H1 (cell line): ENCODE measurements at regions not wholly inside any gene's neighbourhood (a gene's known extent, or its start where the extent isn't known, plus 50 kb on each side); places are given as distances from the start of the nearest gene placed in this dataset.

Experiments used
- CTCF ChIA-PET: fragments of 300-600 bp; sonication (Branson Sonifier 250); formaldehyde crosslinking; loops from one replicate; lab custom pipeline; 2021; ENCODE audit not compliant: partially characterized antibody; lab: Charles Lee
- POLR2A ChIA-PET: fragments of 300-600 bp; sonication (Branson Sonifier 250); formaldehyde crosslinking; loops from one replicate; lab custom pipeline; 2021; ENCODE audit warnings: inconsistent platforms; ENCODE audit not compliant: partially characterized antibody; lab: Charles Lee
- DNase-seq, 2 experiments: peaks; one replicate each; pipeline versions ENCODE4 v3.0.0 to v3.0.0-alpha.2; 2010 to 2022; ENCODE audit warnings: low spot score in 2 of 2, low read depth in 1 of 2, mixed read lengths in 1 of 2
- FAIRE-seq: peaks from 2 replicates; lab custom pipeline; 2011; peaks lifted over from hg19 to GRCh38; lab: Jason Lieb, UNC
- H2AFZ ChIP-seq: 2 replicates; pipeline ENCODE4 v1.8.1; 2012; ENCODE audit warnings: low read length, inconsistent platforms
- H2AK5ac ChIP-seq: 2 replicates; pipeline ENCODE4 v1.6.1; 2013; ENCODE audit warnings: low read depth, low read length
- H2BK120ac ChIP-seq: replicated peaks from 2 replicates; pipeline ENCODE3; 2013; ENCODE audit warnings: low read depth, low read length, inconsistent platforms
- H2BK12ac ChIP-seq: 2 replicates; pipeline ENCODE4 v1.6.1; 2013; ENCODE audit warnings: low read depth, low read length
- H2BK15ac ChIP-seq: 2 replicates; pipeline ENCODE4 v1.6.1; 2013; ENCODE audit warnings: low read length
- H2BK20ac ChIP-seq: 2 replicates; pipeline ENCODE4 v1.6.1; 2013; ENCODE audit warnings: low read length
- H2BK5ac ChIP-seq: 2 replicates; pipeline ENCODE4 v1.6.1; 2013; ENCODE audit warnings: low read depth, low read length
- H3K14ac ChIP-seq: 2 replicates; pipeline ENCODE4 v1.6.1; 2013; ENCODE audit warnings: inconsistent platforms; ENCODE audit not compliant: insufficient read length
- H3K18ac ChIP-seq: 2 replicates; pipeline ENCODE4 v1.6.1; 2013; ENCODE audit warnings: low read length; ENCODE audit errors: extremely low read depth
- H3K23ac ChIP-seq: 2 replicates; pipeline ENCODE4 v1.6.1; 2013; ENCODE audit warnings: inconsistent platforms; ENCODE audit not compliant: insufficient read length
- H3K23me2 ChIP-seq: 2 replicates; pipeline ENCODE4 v1.6.1; 2013; ENCODE audit warnings: low read depth, low read length
- H3K27ac ChIP-seq: 2 replicates; pipeline ENCODE4 v1.6.1; 2011; ENCODE audit warnings: low read depth, low read length, inconsistent platforms
- H3K27me3 ChIP-seq, 4 experiments: replicated peaks in 1 of 4; 1 replicate in 1 of 4; 2 replicates in 3 of 4; pipeline versions ENCODE4 v1.6.1 to v1.8.1; 2011 to 2013; ENCODE audit warnings: low read length in 3 of 4, mild to moderate bottlenecking in 3 of 4, inconsistent platforms in 2 of 4, mixed read lengths in 2 of 4, moderate library complexity in 1 of 4; ENCODE audit not compliant: control insufficient read depth in 3 of 4, insufficient read depth in 3 of 4; ENCODE audit errors: extremely low read depth in 1 of 4
- H3K36me3 ChIP-seq, 4 experiments: 2 replicates each; pipeline versions ENCODE4 v1.6.1 to v1.8.1; 2011 to 2013; ENCODE audit warnings: mild to moderate bottlenecking in 4 of 4, low read length in 3 of 4, moderate library complexity in 2 of 4, control low read depth in 1 of 4, inconsistent platforms in 1 of 4; ENCODE audit not compliant: insufficient read depth in 4 of 4, control insufficient read depth in 2 of 4
- H3K4ac ChIP-seq: replicated peaks from 2 replicates; pipeline ENCODE3; 2013; ENCODE audit warnings: low read length, low read depth, mixed read lengths, inconsistent platforms; ENCODE audit not compliant: insufficient read length
- H3K4me1 ChIP-seq, 4 experiments: replicated peaks in 1 of 4; 1 replicate in 1 of 4; 2 replicates in 3 of 4; pipeline versions ENCODE4 v1.6.1 to v1.8.1; 2011 to 2013; ENCODE audit warnings: low read length in 3 of 4, inconsistent platforms in 2 of 4, mixed read lengths in 1 of 4; ENCODE audit not compliant: insufficient read depth in 4 of 4, control insufficient read depth in 3 of 4
- H3K4me2 ChIP-seq, 2 experiments: 2 replicates each; pipeline versions ENCODE4 v1.6.1 to v1.8.1; 2011 to 2013; ENCODE audit warnings: low read depth in 2 of 2, low read length in 2 of 2, control low read depth in 1 of 2, inconsistent platforms in 1 of 2, mild to moderate bottlenecking in 1 of 2; ENCODE audit not compliant: insufficient read depth in 1 of 2
- H3K4me3 ChIP-seq, 4 experiments: fragments of 200-600, 300-600 bp in 1 of 4; sonication (generic), shearing (Covaris generic), sonication (Bioruptor Twin) in 1 of 4; 2 replicates each; pipeline versions ENCODE4 v1.5.1 to v1.8.1; 2011 to 2016; ENCODE audit warnings: low read length in 4 of 4, low read depth in 3 of 4, control low read depth in 2 of 4, inconsistent platforms in 2 of 4, mild to moderate bottlenecking in 2 of 4, mixed read lengths in 1 of 4, moderate library complexity in 1 of 4; ENCODE audit not compliant: insufficient read depth in 2 of 4; ENCODE audit errors: extremely low read depth in 1 of 4
- H3K56ac ChIP-seq: replicated peaks from 2 replicates; pipeline ENCODE3; 2013; ENCODE audit warnings: low read depth, mild to moderate bottlenecking, mixed read lengths, low read length, inconsistent platforms; ENCODE audit not compliant: insufficient read length
- H3K79me1 ChIP-seq: 2 replicates; pipeline ENCODE4 v1.6.1; 2013; ENCODE audit warnings: low read depth, low read length, control low read depth
- H3K79me2 ChIP-seq, 2 experiments: 2 replicates each; pipeline versions ENCODE4 v1.6.1 to v1.8.1; 2012 to 2013; ENCODE audit warnings: low read length in 2 of 2, mild to moderate bottlenecking in 2 of 2, inconsistent platforms in 1 of 2; ENCODE audit not compliant: insufficient read depth in 2 of 2, control insufficient read depth in 1 of 2
- H3K9ac ChIP-seq, 4 experiments: replicated peaks in 1 of 4; 1 replicate in 1 of 4; 2 replicates in 3 of 4; pipeline versions ENCODE4 v1.6.1 to v1.8.1; 2011 to 2013; ENCODE audit warnings: low read depth in 3 of 4, low read length in 3 of 4, control low read depth in 2 of 4, mild to moderate bottlenecking in 2 of 4, moderate library complexity in 2 of 4, inconsistent platforms in 1 of 4; ENCODE audit errors: extremely low read depth in 1 of 4
- H3K9me3 ChIP-seq, 2 experiments: 2 replicates each; pipeline versions ENCODE4 v1.6.1 to v1.8.1; 2012 to 2013; ENCODE audit warnings: mild to moderate bottlenecking in 2 of 2, moderate library complexity in 2 of 2, control low read depth in 1 of 2, inconsistent platforms in 1 of 2, low read depth in 1 of 2, low read length in 1 of 2, mixed read lengths in 1 of 2; ENCODE audit not compliant: insufficient read depth in 2 of 2
- H4K20me1 ChIP-seq, 2 experiments: replicated peaks in 1 of 2; 2 replicates each; pipeline versions ENCODE3 to v1.8.1; 2011 to 2013; ENCODE audit warnings: inconsistent platforms in 2 of 2, low read length in 2 of 2, mild to moderate bottlenecking in 1 of 2; ENCODE audit not compliant: insufficient read depth in 2 of 2, control insufficient read depth in 1 of 2
- H4K5ac ChIP-seq: 2 replicates; pipeline ENCODE4 v1.6.1; 2013; ENCODE audit warnings: low read length, low read depth, mixed read lengths, inconsistent platforms; ENCODE audit not compliant: insufficient read length
- H4K8ac ChIP-seq: 2 replicates; pipeline ENCODE4 v1.8.0; 2013; ENCODE audit warnings: mild to moderate bottlenecking, moderate library complexity, low read length, inconsistent platforms; ENCODE audit not compliant: insufficient read depth; ENCODE audit errors: extremely low read depth
- H4K91ac ChIP-seq: replicated peaks from 2 replicates; pipeline ENCODE3; 2013; ENCODE audit warnings: low read length, mixed read lengths, inconsistent platforms; ENCODE audit not compliant: insufficient read length
- GTF2F1 ChIP-seq: IDR thresholded peaks from 2 replicates; pipeline ENCODE4 v1.6.1; 2012; ENCODE audit warnings: low read depth, low read length, improper control_type of control experiment, borderline replicate concordance
- JUN ChIP-seq: IDR thresholded peaks from 2 replicates; pipeline ENCODE4 v1.6.1; 2011; ENCODE audit warnings: low read depth, mild to moderate bottlenecking, improper control_type of control experiment, low read length
- MAFK ChIP-seq: IDR thresholded peaks from 2 replicates; pipeline ENCODE4 v1.6.1; 2012; ENCODE audit warnings: low read depth, mild to moderate bottlenecking, improper control_type of control experiment, low read length
- RXRA ChIP-seq: IDR thresholded peaks from 2 replicates; pipeline ENCODE4 v1.6.1; 2011; ENCODE audit warnings: low read depth, mild to moderate bottlenecking, low read length, moderate library complexity; ENCODE audit not compliant: insufficient read depth
- ZNF274 ChIP-seq: IDR thresholded peaks from 2 replicates; pipeline ENCODE4 v1.7.0; 2012; ENCODE audit warnings: low read length, borderline replicate concordance; ENCODE audit errors: extremely low read depth
- WGBS, 2 experiments: shearing (Covaris generic) in 1 of 2; methylation state at CpG; one replicate each; pipeline versions ENCODE4 v1.1.6 to v1.1.7; 2013 to 2015; ENCODE audit warnings: low lambda C conversion rate in 2 of 2, mixed read lengths in 2 of 2, inconsistent platforms in 1 of 2, low coverage in 1 of 2, missing lambda C conversion rate in 1 of 2; ENCODE audit not compliant: insufficient replicate concordance in 2 of 2, insufficient coverage in 1 of 2, insufficient read length in 1 of 2; ENCODE audit errors: extremely low coverage in 1 of 2, missing lambda C conversion rate in 1 of 2; 5-methylcytosine and 5-hydroxymethylcytosine counted together

GRCh38 chr12:13444076-13444475, 247.6 kb downstream of the EMP1 start:
- no peak overlapping the region for H3K27ac ChIP-seq
- H3K79me2 ChIP-seq = no peaks in the 10 kb centered on the region
- H3K18ac ChIP-seq = no peak overlapping the region
- no peak overlapping the region for H2BK20ac ChIP-seq
- H3K56ac ChIP-seq = no peak overlapping the region
- no peaks in the 10 kb centered on the region for H3K79me1 ChIP-seq
- no peak overlapping the region for H3K9ac ChIP-seq
- H4K91ac ChIP-seq = no peak overlapping the region
- no peak overlapping the region for H2BK5ac ChIP-seq
- no peak overlapping the region for H2AFZ ChIP-seq
- no peak overlapping the region for H3K14ac ChIP-seq
- no peaks in the 10 kb centered on the region for H4K20me1 ChIP-seq
- H2BK15ac ChIP-seq = no peak overlapping the region
- no peak for FAIRE-seq
- H2BK120ac ChIP-seq = no peak overlapping the region
- no peaks in the 10 kb centered on the region for H3K9me3 ChIP-seq
- no peaks in the 10 kb centered on the region for H3K27me3 ChIP-seq
- no peak overlapping the region for H3K23ac ChIP-seq
- H3K4me2 ChIP-seq = no peak overlapping the region
- no peak overlapping the region for H3K4me3 ChIP-seq
- ChIA-PET POLR2A (no interaction called here), CTCF (no interaction called here)
- H2BK12ac ChIP-seq = no peak overlapping the region
- WGBS, 2 experiments = 100% methylated on average over 1 of the region's 4 CpGs; no CpG with 5 or more reads in 1 of the 2 experiments
- H4K5ac ChIP-seq = no peak overlapping the region
- H3K36me3 ChIP-seq = no peaks in the 10 kb centered on the region
- no peak overlapping the region for H3K4ac ChIP-seq
- H4K8ac ChIP-seq = no peak overlapping the region
- peaks cover 0 to under 1% (median 0%) of the 10 kb centered on the region in 4 experiments; a peak in 2 of 7 replicates for H3K4me1 ChIP-seq
- no peak overlapping the region for H2AK5ac ChIP-seq
- no peak for DNase-seq
- no peaks in the 10 kb centered on the region; the same call in 1 of the 2 replicates for H3K23me2 ChIP-seq
- TF ChIP-seq ZNF274 (no peak), JUN (no peak), RXRA (no peak), MAFK (no peak), GTF2F1 (no peak)
